ENCODE measurements at regions not wholly inside any gene's neighbourhood (a gene's known extent, or its start where the extent isn't known, plus 50 kb on each side); places are given as distances from the start of the nearest gene placed in this dataset.

DNA sequence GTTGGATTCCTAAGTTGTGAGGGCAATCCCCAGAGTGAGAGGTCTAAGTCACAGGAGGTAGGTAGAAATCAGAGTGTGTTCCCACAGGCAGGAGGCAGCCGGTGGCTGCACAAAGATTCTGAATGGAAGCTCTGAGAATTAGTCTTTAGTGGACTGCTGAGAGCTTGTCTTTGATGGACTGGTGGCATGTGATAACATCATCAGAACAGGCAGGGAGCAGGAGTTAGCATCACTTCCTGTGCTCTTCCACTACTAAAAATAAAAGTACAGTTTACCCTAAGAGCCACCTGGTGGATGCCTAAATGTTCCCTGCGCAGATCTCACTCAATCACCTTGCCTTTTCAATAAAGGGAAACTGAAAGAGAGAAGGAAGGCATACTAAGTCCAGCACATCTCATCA, 294.6 kb upstream of the POU3F2 start:
- H3K4me3 ChIP-seq (ENCODE audit: low read length) = no peak overlapping the region
- no peaks in the 10 kb centered on the region for H4K20me1 ChIP-seq (ENCODE audit: control insufficient read depth, insufficient read depth, low read depth, low read length)
- H3K79me2 ChIP-seq (ENCODE audit: control insufficient read depth, low read length) = no peaks in the 10 kb centered on the region
- H3K9me2 ChIP-seq (replicated peaks; ENCODE audit: control insufficient read depth, low read length) = no peaks in the 10 kb centered on the region
- H3K4me1 ChIP-seq (ENCODE audit: control insufficient read depth, low read length) = no peaks in the 10 kb centered on the region
- H3F3A ChIP-seq (ENCODE audit: control insufficient read depth, insufficient read depth) = no peaks in the 10 kb centered on the region
- no peaks in the 10 kb centered on the region for H3K27me3 ChIP-seq (ENCODE audit: control insufficient read depth, low read length)
- H3K4me2 ChIP-seq (ENCODE audit: low read length) = no peak overlapping the region
- H3K36me3 ChIP-seq (ENCODE audit: control insufficient read depth, low read length) = no peaks in the 10 kb centered on the region
- no peaks in the 10 kb centered on the region for H3K9me3 ChIP-seq (ENCODE audit: control insufficient read depth, insufficient read depth, low read length)
- H3K27ac ChIP-seq (ENCODE audit: low read depth, low read length) = no peak overlapping the region
- TF ChIP-seq, protein P1, sequence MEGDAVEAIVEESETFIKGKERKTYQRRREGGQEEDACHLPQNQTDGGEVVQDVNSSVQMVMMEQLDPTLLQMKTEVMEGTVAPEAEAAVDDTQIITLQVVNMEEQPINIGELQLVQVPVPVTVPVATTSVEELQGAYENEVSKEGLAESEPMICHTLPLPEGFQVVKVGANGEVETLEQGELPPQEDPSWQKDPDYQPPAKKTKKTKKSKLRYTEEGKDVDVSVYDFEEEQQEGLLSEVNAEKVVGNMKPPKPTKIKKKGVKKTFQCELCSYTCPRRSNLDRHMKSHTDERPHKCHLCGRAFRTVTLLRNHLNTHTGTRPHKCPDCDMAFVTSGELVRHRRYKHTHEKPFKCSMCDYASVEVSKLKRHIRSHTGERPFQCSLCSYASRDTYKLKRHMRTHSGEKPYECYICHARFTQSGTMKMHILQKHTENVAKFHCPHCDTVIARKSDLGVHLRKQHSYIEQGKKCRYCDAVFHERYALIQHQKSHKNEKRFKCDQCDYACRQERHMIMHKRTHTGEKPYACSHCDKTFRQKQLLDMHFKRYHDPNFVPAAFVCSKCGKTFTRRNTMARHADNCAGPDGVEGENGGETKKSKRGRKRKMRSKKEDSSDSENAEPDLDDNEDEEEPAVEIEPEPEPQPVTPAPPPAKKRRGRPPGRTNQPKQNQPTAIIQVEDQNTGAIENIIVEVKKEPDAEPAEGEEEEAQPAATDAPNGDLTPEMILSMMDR (IDR thresholded peaks at IDR 0.05; ENCODE audit: low read depth, low read length, poor library complexity, severe bottlenecking) = no peak
- no peak for TF ChIP-seq EZH2phosphoT487 (IDR thresholded peaks at IDR 0.05; ENCODE audit: borderline replicate concordance, low read length)

DNA sequence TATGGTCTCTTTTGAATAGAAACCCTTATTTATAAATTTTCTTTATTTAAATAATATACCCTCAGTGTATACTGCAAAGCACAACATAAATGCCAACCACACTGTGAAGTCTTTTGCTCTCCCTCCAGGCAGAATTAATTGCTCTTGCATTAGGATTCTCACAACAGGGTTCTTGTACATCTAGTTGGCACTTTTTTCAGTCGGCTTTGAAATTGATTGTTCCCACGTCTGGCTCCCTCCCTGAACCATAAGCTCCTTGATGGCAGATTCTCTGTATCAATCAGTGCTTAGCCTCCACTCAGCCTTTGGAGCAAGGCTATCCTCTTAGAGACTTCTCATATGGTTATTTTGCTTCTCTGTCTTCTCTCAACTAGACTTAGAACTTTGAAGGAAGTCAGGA, 288.0 kb upstream of the POU3F2 start:
- Histone ChIP-seq H3K4me2 (ENCODE audit: low read length) (no peak overlapping the region), H4K20me1 (ENCODE audit: control insufficient read depth, insufficient read depth, low read depth, low read length) (no peaks in the 10 kb centered on the region), H3K27ac (ENCODE audit: low read depth, low read length) (no peak overlapping the region), H3K36me3 (ENCODE audit: control insufficient read depth, low read length) (no peaks in the 10 kb centered on the region), H3K79me2 (ENCODE audit: control insufficient read depth, low read length) (no peaks in the 10 kb centered on the region), H3K27me3 (ENCODE audit: control insufficient read depth, low read length) (no peaks in the 10 kb centered on the region), H3K4me1 (ENCODE audit: control insufficient read depth, low read length) (no peaks in the 10 kb centered on the region), H3K9me3 (ENCODE audit: control insufficient read depth, insufficient read depth, low read length) (no peaks in the 10 kb centered on the region), H3K4me3 (ENCODE audit: low read length) (no peak overlapping the region), H3K9me2 (replicated peaks; ENCODE audit: control insufficient read depth, low read length) (no peaks in the 10 kb centered on the region), H3F3A (ENCODE audit: control insufficient read depth, insufficient read depth) (no peaks in the 10 kb centered on the region)
- TF ChIP-seq, protein P1 (IDR thresholded peaks at IDR 0.05; ENCODE audit: low read depth, low read length, poor library complexity, severe bottlenecking) = no peak

DNA sequence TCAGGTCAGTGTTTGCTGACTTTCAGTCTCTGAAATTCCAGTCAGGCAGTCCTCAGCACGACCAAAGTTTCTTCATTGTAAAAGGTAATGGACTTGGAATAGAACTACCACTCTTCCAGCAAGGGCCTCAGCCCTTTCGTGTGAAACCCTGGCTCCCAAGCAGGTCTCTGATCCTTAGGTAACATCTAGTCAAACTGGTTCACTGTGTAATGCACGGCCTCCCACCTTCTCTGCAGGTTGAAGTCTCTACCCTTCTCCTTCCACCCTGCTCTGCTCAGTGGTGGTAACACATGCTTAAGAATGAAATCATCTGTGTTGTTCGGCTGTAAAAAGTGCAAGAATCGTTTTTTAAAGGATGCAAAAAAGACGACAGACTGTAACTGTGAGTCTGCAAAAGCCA, 287.2 kb upstream of the POU3F2 start:
- no peaks in the 10 kb centered on the region for H3K27me3 ChIP-seq (ENCODE audit: control insufficient read depth, low read length)
- H3K9me2 ChIP-seq (replicated peaks; ENCODE audit: control insufficient read depth, low read length) = no peaks in the 10 kb centered on the region
- H3K4me1 ChIP-seq (ENCODE audit: control insufficient read depth, low read length) = no peaks in the 10 kb centered on the region
- no peak for TF ChIP-seq EZH2phosphoT487 (IDR thresholded peaks at IDR 0.05; ENCODE audit: borderline replicate concordance, low read length)
- TF ChIP-seq, protein P1 (IDR thresholded peaks at IDR 0.05; ENCODE audit: low read depth, low read length, poor library complexity, severe bottlenecking) = no peak
- no peak overlapping the region for H3K4me3 ChIP-seq (ENCODE audit: low read length)
- no peaks in the 10 kb centered on the region for H4K20me1 ChIP-seq (ENCODE audit: control insufficient read depth, insufficient read depth, low read depth, low read length)
- no peaks in the 10 kb centered on the region for H3K79me2 ChIP-seq (ENCODE audit: control insufficient read depth, low read length)
- H3K36me3 ChIP-seq (ENCODE audit: control insufficient read depth, low read length) = no peaks in the 10 kb centered on the region
- no peaks in the 10 kb centered on the region for H3K9me3 ChIP-seq (ENCODE audit: control insufficient read depth, insufficient read depth, low read length)
- no peak overlapping the region for H3K4me2 ChIP-seq (ENCODE audit: low read length)
- no peaks in the 10 kb centered on the region for H3F3A ChIP-seq (ENCODE audit: control insufficient read depth, insufficient read depth)
- H3K27ac ChIP-seq (ENCODE audit: low read depth, low read length) = no peak overlapping the region

DNA sequence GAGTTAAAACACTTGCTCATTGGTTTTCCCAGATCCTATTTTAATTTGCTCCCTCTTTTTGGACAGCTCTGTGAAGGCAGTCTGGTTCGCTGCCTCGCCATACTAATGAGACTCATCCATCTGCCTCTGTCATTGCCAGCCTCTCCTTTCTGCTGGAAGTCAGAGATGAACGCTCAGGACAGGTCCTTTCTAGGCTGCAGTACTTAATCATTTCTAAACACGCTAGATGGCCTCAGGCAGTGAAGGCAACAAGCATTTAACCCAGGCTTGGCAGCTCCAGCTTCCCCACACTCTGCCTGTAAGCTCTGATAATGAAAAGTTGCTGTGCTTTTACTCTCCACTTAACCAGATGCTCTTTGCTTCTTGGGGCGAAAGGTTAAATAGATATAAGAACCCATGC, 286.7 kb upstream of the POU3F2 start:
- Histone ChIP-seq H3K4me3 (ENCODE audit: low read length) (no peak overlapping the region), H3F3A (ENCODE audit: control insufficient read depth, insufficient read depth) (no peaks in the 10 kb centered on the region), H3K9me3 (ENCODE audit: control insufficient read depth, insufficient read depth, low read length) (no peaks in the 10 kb centered on the region), H3K9me2 (replicated peaks; ENCODE audit: control insufficient read depth, low read length) (no peaks in the 10 kb centered on the region), H3K79me2 (ENCODE audit: control insufficient read depth, low read length) (no peaks in the 10 kb centered on the region), H3K27ac (ENCODE audit: low read depth, low read length) (no peak overlapping the region), H3K27me3 (ENCODE audit: control insufficient read depth, low read length) (no peaks in the 10 kb centered on the region), H3K4me2 (ENCODE audit: low read length) (no peak overlapping the region), H3K4me1 (ENCODE audit: control insufficient read depth, low read length) (no peaks in the 10 kb centered on the region), H4K20me1 (ENCODE audit: control insufficient read depth, insufficient read depth, low read depth, low read length) (no peaks in the 10 kb centered on the region), H3K36me3 (ENCODE audit: control insufficient read depth, low read length) (no peaks in the 10 kb centered on the region)
- TF ChIP-seq, protein P1 (IDR thresholded peaks at IDR 0.05; ENCODE audit: low read depth, low read length, poor library complexity, severe bottlenecking) = no peak
- no peak for TF ChIP-seq EZH2phosphoT487 (IDR thresholded peaks at IDR 0.05; ENCODE audit: borderline replicate concordance, low read length)
